OCI-LY1 (cell line): ENCODE measurements at regions not wholly inside any gene's neighbourhood (a gene's known extent, or its start where the extent isn't known, plus 50 kb on each side); places are given as distances from the start of the nearest gene placed in this dataset.
"Not testable (repeated sequence)": the region's sequence is repeated elsewhere in the genome, so short reads cannot be mapped to it uniquely, and the experiment has no call there.

Experiments
- H2AFZ ChIP-seq: fragments of 200-600 bp; sonication (generic), shearing (Covaris generic); 2 replicates; pipeline ENCODE4 v1.6.0; 2014; ENCODE audit warnings: antibody characterized with exemption, mild to moderate bottlenecking, low read length
- H3F3A ChIP-seq: fragments of 200-600 bp; sonication (generic), shearing (Covaris generic); 2 replicates; pipeline ENCODE4 v1.6.0; 2014; ENCODE audit warnings: mild to moderate bottlenecking, antibody characterized with exemption, low read length, moderate library complexity; ENCODE audit not compliant: insufficient read depth
- H3K27ac ChIP-seq: fragments of 200-600 bp; sonication (generic); 2 replicates; pipeline ENCODE4 v1.5.1; 2014; ENCODE audit warnings: low read length, mixed run types, mild to moderate bottlenecking, low read depth; ENCODE audit not compliant: poor library complexity, severe bottlenecking
- H3K27me3 ChIP-seq: fragments of 200-600 bp; sonication (generic); 2 replicates; pipeline ENCODE4 v1.6.0; 2014; ENCODE audit warnings: antibody characterized with exemption, mild to moderate bottlenecking, low read length, moderate library complexity; ENCODE audit not compliant: insufficient read depth
- H3K36me3 ChIP-seq: fragments of 200-600 bp; sonication (generic); 2 replicates; pipeline ENCODE4 v1.6.1; 2014; ENCODE audit warnings: mild to moderate bottlenecking, antibody characterized with exemption, low read length, moderate library complexity, mixed read lengths; ENCODE audit not compliant: insufficient read depth
- H3K4me1 ChIP-seq: fragments of 200-600 bp; sonication (generic); 2 replicates; pipeline ENCODE4 v1.5.1; 2014; ENCODE audit warnings: mild to moderate bottlenecking, low read length, moderate library complexity; ENCODE audit not compliant: insufficient read depth, severe bottlenecking
- H3K4me2 ChIP-seq: fragments of 200-600 bp; sonication (generic), shearing (Covaris generic); 2 replicates; pipeline ENCODE4 v1.6.1; 2014; ENCODE audit warnings: low read length
- H3K4me3 ChIP-seq: fragments of 200-600 bp; sonication (generic); 2 replicates; pipeline ENCODE4 v1.5.1; 2014; ENCODE audit warnings: low read length, low read depth, mild to moderate bottlenecking, mixed read lengths; ENCODE audit not compliant: poor library complexity, severe bottlenecking
- H3K79me2 ChIP-seq: fragments of 200-600 bp; shearing (Covaris generic); 2 replicates; pipeline ENCODE4 v1.6.1; 2016; ENCODE audit warnings: mixed run types, low read length, mixed read lengths; ENCODE audit not compliant: insufficient read depth
- H3K9ac ChIP-seq: fragments of 200-600 bp; sonication (generic), shearing (Covaris generic); 2 replicates; pipeline ENCODE4 v1.6.1; 2014; ENCODE audit warnings: mild to moderate bottlenecking, low read length, mixed read lengths
- H3K9me2 ChIP-seq: fragments of 200-600 bp; sonication (generic), shearing (Covaris generic); 2 replicates; pipeline ENCODE4 v1.6.1; 2014; ENCODE audit warnings: low read depth, mild to moderate bottlenecking, low read length, mixed read lengths
- H3K9me3 ChIP-seq: fragments of 200-600 bp; shearing (Covaris generic); 2 replicates; pipeline ENCODE4 v1.6.1; 2014; ENCODE audit warnings: low read length, mixed read lengths
- H4K20me1 ChIP-seq: fragments of 200-600 bp; sonication (generic), shearing (Covaris generic); 2 replicates; pipeline ENCODE4 v1.6.0; 2016; ENCODE audit warnings: mild to moderate bottlenecking, low read length; ENCODE audit not compliant: insufficient read depth

- not testable (repeated sequence) for H3K36me3 ChIP-seq, H3K4me1 ChIP-seq, H3K4me3 ChIP-seq, H3K4me2 ChIP-seq, H2AFZ ChIP-seq, H3K9ac ChIP-seq, H3F3A ChIP-seq, H3K9me3 ChIP-seq, H3K79me2 ChIP-seq, H3K9me2 ChIP-seq, H4K20me1 ChIP-seq, H3K27ac ChIP-seq, H3K27me3 ChIP-seq
These were observed 89.5 kb downstream of the SYT15 start for GRCh38 chr10:46668357-46668997.

- H3K79me2 ChIP-seq, H3K9me3 ChIP-seq, H4K20me1 ChIP-seq, H3K9ac ChIP-seq, H3F3A ChIP-seq, H3K4me1 ChIP-seq, H3K36me3 ChIP-seq, H3K4me2 ChIP-seq, H2AFZ ChIP-seq, H3K4me3 ChIP-seq, H3K9me2 ChIP-seq, H3K27ac ChIP-seq, H3K27me3 ChIP-seq: not testable (repeated sequence)
These were observed 99.0 kb downstream of the SYT15 start for GRCh38 chr10:46677836-46678435.

GRCh38 chr10:46691397-46691796 is 112.5 kb downstream of the SYT15 start:
- H3K36me3 ChIP-seq, H3K4me3 ChIP-seq, H3F3A ChIP-seq, H3K4me2 ChIP-seq, H3K79me2 ChIP-seq, H2AFZ ChIP-seq, H3K27ac ChIP-seq, H4K20me1 ChIP-seq, H3K4me1 ChIP-seq, H3K9me3 ChIP-seq, H3K27me3 ChIP-seq, H3K9me2 ChIP-seq, H3K9ac ChIP-seq: not testable (repeated sequence)

GRCh38 chr10:46693218-46693617 is 114.3 kb downstream of the SYT15 start:
- not testable (repeated sequence) for H2AFZ ChIP-seq, H3K27ac ChIP-seq, H3K36me3 ChIP-seq, H3K79me2 ChIP-seq, H3K4me3 ChIP-seq, H3K4me1 ChIP-seq, H3F3A ChIP-seq, H3K4me2 ChIP-seq, H3K9ac ChIP-seq, H4K20me1 ChIP-seq, H3K9me2 ChIP-seq, H3K27me3 ChIP-seq, H3K9me3 ChIP-seq

GRCh38 chr10:46717264-46717663 is 138.3 kb downstream of the SYT15 start:
- not testable (repeated sequence) for H3K4me1 ChIP-seq, H3K27ac ChIP-seq, H3K79me2 ChIP-seq, H3K27me3 ChIP-seq, H4K20me1 ChIP-seq, H2AFZ ChIP-seq, H3K9me3 ChIP-seq, H3K9ac ChIP-seq, H3K4me2 ChIP-seq, H3K36me3 ChIP-seq, H3F3A ChIP-seq, H3K4me3 ChIP-seq, H3K9me2 ChIP-seq

- H3K27ac ChIP-seq, H3K27me3 ChIP-seq: not testable (repeated sequence)
These were observed 139.1 kb downstream of the SYT15 start for GRCh38 chr10:46718014-46718413.

GRCh38 chr10:46720386-46720785 is 141.5 kb downstream of the SYT15 start:
- H3K4me3 ChIP-seq, H3K79me2 ChIP-seq, H3K4me1 ChIP-seq, H3K9ac ChIP-seq, H3K9me3 ChIP-seq, H2AFZ ChIP-seq, H3F3A ChIP-seq, H3K27me3 ChIP-seq, H3K9me2 ChIP-seq, H3K27ac ChIP-seq, H3K36me3 ChIP-seq, H4K20me1 ChIP-seq, H3K4me2 ChIP-seq: not testable (repeated sequence)

More at GRCh38 chr10:46718014-46718413, 139.1 kb downstream of the SYT15 start:
- H3K4me3 ChIP-seq, H3K36me3 ChIP-seq, H3K4me1 ChIP-seq, H3K4me2 ChIP-seq, H3F3A ChIP-seq, H2AFZ ChIP-seq, H3K9me3 ChIP-seq, H3K9me2 ChIP-seq, H3K79me2 ChIP-seq, H3K9ac ChIP-seq, H4K20me1 ChIP-seq: not testable (repeated sequence)
